HUDEP-2 (cell line): ENCODE measurements at regions not wholly inside any gene's neighbourhood (a gene's known extent, or its start where the extent isn't known, plus 50 kb on each side); places are given as distances from the start of the nearest gene placed in this dataset.
A peak's percentile ranks its signal among the peaks of the same experiment; 100 is the strongest.
"Not testable (repeated sequence)": the region's sequence is repeated elsewhere in the genome, so short reads cannot be mapped to it uniquely, and the experiment has no call there.

Experiments used
- DNase-seq, 76 experiments: peaks; one replicate each; lab custom pipeline; 2025; ENCODE audit not compliant: unreplicated experiment in 76 of 76; lab: John Stamatoyannopoulos, UW

- DNase-seq = no peak
Measured at GRCh38 chr10:130259380-130259779, 123.2 kb downstream of the GLRX3 start.

- DNase-seq = no peak
Measured at GRCh38 chr10:130261306-130261705, 125.1 kb downstream of the GLRX3 start.

GRCh38 chr10:130261766-130262165 lies 125.6 kb downstream of the GLRX3 start:
- no peak for DNase-seq

DNA sequence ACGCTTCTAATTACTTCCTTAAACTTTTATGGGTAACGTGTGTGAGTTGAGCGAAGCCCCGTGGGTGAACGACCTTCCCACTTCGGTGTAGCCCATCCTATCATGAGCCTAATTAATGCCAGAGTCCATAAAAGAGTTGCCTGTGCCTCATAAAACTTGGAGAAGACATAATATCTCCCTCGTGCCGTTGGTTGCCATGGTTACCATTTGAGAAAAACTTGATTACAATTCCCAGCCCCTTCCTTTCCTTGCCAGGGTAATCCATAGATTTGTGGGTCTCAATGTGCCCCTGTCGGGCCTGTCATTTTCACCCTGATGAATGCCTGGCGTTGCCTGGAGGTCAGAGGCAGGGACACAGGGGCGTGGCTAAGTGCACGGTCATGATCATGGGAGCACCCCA lies 127.1 kb downstream of the GLRX3 start:
- no peak for DNase-seq

- DNase-seq = no peak
Measured at GRCh38 chr10:130265542-130265941, 129.4 kb downstream of the GLRX3 start.

- DNase-seq = no peak
Measured at GRCh38 chr10:130282492-130283218, 146.5 kb downstream of the GLRX3 start.

- no peak for DNase-seq
Measured at GRCh38 chr10:130283219-130283545, 147.0 kb downstream of the GLRX3 start.

DNA sequence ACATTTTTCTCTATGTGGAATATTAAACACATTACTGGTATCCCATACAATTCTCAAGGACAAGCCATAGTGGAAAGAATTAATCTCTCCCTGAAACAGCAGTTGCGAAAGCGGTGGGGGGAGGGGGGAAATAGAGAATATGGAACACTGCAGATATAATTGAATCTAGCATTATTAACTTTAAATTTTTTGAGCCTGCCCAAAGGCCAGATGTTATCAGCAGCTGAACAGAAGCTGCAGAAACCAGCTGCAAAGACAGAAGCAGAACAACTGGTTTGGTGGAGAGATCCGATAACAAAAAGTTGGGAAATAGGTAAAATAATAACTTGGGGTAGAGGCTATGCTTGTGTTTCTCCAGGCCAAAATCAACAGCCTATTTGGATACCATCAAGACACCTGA lies 159.6 kb downstream of the GLRX3 start:
- not testable (repeated sequence) for DNase-seq

GRCh38 chr10:130300608-130301020 lies 164.4 kb downstream of the GLRX3 start:
- no peak for DNase-seq

DNA sequence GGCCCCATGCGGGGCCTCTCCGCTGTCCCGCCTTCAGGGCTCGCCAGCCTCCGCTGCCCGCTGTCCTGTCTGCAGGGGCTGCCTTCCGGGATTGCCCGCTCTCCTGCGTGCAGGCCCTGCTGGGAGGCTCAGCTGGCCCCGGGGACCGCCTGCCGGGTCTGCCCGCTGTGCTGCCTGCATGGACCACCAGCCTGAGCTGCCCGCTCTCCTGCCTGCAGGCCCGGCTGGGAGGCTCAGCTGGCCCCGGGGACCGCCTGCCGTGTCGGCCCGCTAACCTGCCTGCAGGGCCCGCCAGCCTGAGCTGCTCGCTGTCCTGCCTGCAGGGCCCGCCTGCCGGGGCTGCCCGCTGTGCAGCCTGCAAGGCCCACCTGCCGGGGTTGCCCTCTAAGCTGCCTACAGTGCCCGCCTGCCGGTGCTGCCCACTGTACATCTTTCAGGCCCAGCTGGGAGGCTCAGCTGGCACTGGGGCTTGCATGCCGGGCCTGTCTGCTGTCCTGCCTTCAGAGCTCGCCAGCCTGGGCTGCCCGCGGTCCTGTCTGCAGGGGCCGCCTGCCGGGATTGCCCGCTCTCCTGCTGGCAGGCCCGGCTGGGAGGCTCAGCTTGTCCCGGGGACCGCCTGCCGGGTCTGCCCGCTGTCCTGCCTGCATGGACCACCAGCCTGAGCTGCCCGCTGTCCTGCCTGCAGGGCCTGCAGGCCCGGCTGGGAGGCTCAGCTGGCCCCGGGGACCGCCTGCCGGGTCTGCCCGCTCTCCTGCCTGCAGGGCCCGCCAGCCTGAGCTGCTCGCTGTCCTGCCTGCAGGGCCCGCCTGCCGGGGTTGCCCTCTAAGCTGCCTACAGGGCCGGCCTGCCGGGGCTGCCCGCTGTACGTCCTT lies 165.1 kb downstream of the GLRX3 start:
- DNase-seq = peak in 12 of 76 experiments; percentile 2 to 43 (median 7)

GRCh38 chr10:130326954-130327353 lies 190.8 kb downstream of the GLRX3 start:
- DNase-seq = no peak

DNA sequence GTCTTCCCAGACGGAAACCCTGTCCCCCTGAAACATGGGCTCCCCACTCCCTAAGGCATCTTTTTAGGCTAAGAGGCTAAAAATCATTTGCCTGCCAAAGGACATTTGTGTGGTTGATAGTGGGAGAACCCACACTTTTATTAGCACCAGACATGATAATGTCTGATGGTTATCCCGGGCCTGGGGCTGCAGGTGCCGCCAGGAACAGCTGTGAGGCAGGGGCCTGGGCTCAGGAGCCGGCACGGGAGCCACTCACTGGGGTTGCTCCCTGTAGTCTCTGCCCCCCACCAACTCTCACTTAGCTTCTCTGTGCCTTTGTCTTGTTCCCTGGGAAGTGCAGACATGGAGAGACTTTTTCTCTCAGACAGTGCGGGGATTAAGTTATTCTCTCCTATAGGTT lies 193.6 kb downstream of the GLRX3 start:
- DNase-seq = no peak

- DNase-seq = peak in 1 of 76 experiments; percentile 3
Measured at GRCh38 chr10:130333185-130333584, 197.0 kb downstream of the GLRX3 start.

GRCh38 chr10:130335336-130335735 lies 199.1 kb downstream of the GLRX3 start:
- no peak for DNase-seq

GRCh38 chr10:130336617-130337304 lies 200.6 kb downstream of the GLRX3 start:
- no peak for DNase-seq

- DNase-seq = no peak
Measured at GRCh38 chr10:130337305-130337640, 201.1 kb downstream of the GLRX3 start.

DNA sequence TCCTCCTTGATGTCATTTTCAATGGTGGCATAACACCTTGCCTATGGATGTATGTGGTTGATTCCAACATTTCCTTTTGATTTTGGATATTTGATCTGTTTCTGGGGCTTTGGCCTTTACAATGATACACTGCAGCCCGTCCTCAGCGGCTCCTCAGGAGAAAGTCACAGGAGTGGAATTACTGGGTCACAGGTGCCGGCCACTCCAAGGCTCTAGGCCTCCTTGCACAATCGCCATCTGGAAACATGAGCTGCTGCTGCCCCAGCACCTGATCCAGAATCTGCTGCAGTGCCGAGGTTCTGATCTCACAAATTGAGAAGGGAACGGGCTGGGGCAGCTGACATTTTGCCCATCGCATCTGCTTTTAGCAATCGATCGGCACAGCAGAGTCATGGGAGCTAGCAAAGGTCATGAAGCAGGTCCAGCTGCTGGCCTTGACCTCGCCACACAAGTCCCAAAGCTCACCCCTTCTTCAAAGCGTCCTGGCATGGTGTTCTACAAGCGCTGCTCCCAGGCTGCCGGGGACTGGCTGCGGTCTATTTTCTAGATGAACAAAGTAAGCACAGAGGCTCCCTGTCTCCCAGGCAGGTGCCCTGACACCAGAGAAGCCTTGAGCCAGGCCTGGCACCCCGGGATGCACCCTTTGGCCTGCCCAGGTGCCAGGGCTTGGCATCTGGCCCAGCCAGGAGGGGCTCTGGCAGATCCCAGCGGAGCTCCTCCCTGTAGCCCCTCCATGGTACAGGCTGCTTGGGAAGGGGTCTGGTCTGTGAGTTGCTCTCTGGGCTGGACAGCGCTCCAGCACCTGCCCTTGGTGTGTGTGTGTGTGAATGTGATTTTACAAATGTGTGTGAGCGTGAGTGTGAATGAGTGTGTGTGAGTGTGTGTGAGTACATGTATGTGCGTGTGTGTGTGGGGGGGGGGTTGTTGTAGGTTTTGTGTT lies 201.8 kb downstream of the GLRX3 start:
- DNase-seq = no peak

DNA sequence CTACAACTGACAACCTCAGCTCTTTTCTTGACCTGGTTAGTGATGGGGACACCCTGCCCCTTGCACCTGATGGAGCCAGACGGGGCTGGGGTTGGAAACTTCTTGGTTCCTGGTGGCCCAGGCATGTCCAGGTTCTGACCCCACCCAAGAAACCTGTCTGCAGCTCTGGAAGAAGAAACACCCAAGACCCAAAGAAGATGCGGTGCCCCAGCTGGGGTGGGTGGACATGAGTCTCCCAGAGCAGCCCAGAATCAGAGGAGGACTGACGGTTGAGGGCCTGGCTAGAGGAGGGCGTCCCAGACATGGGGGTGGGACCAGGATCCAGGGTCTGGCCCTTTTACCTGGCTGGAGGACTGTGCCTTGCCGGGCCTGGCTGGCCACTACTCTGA lies 202.4 kb downstream of the GLRX3 start:
- DNase-seq = no peak

GRCh38 chr10:130339091-130339490 lies 202.9 kb downstream of the GLRX3 start:
- DNase-seq = no peak

- no peak for DNase-seq
Measured at GRCh38 chr10:130339911-130340310, 203.7 kb downstream of the GLRX3 start.

GRCh38 chr10:130340816-130341215 lies 204.6 kb downstream of the GLRX3 start:
- no peak for DNase-seq
